Caco-2 (cell line): ENCODE measurements at regions not wholly inside any gene's neighbourhood (a gene's known extent, or its start where the extent isn't known, plus 50 kb on each side); places are given as distances from the start of the nearest gene placed in this dataset.

Experiments used
- BruUV-seq: library from RNA; stranded (reverse); fragments of 400-500 nt; replicated peaks from 2 replicates; lab custom pipeline; 2021; lab: Mats Ljungman, UMichigan
- CTCF ChIA-PET: fragments of 300-600 bp; sonication (Branson Sonifier 250); formaldehyde crosslinking; loops from one replicate; lab custom pipeline; 2022; ENCODE audit warnings: antibody characterized with exemption; lab: Charles Lee
- POLR2A ChIA-PET: fragments of 300-600 bp; sonication (Branson Sonifier 250); formaldehyde crosslinking; loops from one replicate; lab custom pipeline; 2022; ENCODE audit warnings: antibody characterized with exemption; lab: Charles Lee
- DNase-seq, 2 experiments: peaks; one replicate each; pipeline versions ENCODE4 v3.0.0 to v3.0.0-alpha.2; 2020 to 2022
- H3K27me3 ChIP-seq: replicated peaks from 2 replicates; pipeline ENCODE4 v1.6.0; 2011; ENCODE audit warnings: low read length; ENCODE audit not compliant: control insufficient read depth, insufficient read depth
- H3K36me3 ChIP-seq: 2 replicates; pipeline ENCODE4 v1.5.1; 2011; ENCODE audit warnings: low read length; ENCODE audit not compliant: control insufficient read depth, insufficient read depth
- H3K4me1 ChIP-seq: fragments of 250-450 bp; sonication (Bioruptor Pico); 2 replicates; pipeline ENCODE4 v1.5.1; 2020; ENCODE audit warnings: mild to moderate bottlenecking
- H3K4me3 ChIP-seq: 2 replicates; pipeline ENCODE4 v1.5.1; 2011; ENCODE audit warnings: low read depth, mild to moderate bottlenecking, control low read depth, low read length
- H3K9me3 ChIP-seq: fragments of 250-450 bp; sonication (Bioruptor Pico); 2 replicates; pipeline ENCODE4 v1.5.1; 2020; ENCODE audit warnings: mild to moderate bottlenecking, moderate library complexity
- H3K27ac Mint-ChIP-seq: one replicate; pipeline ENCODE4 v1.8.0; 2022; ENCODE audit warnings: mixed read lengths; ENCODE audit not compliant: unreplicated experiment
- H3K27me3 Mint-ChIP-seq: one replicate; pipeline ENCODE4 v1.8.0; 2022; ENCODE audit warnings: mixed read lengths; ENCODE audit not compliant: insufficient read depth, unreplicated experiment
- H3K36me3 Mint-ChIP-seq: one replicate; pipeline ENCODE4 v1.8.0; 2022; ENCODE audit warnings: mild to moderate bottlenecking, mixed read lengths; ENCODE audit not compliant: insufficient read depth, unreplicated experiment
- H3K4me1 Mint-ChIP-seq: one replicate; pipeline ENCODE4 v1.8.0; 2022; ENCODE audit warnings: low read depth, mixed read lengths; ENCODE audit not compliant: unreplicated experiment
- H3K4me3 Mint-ChIP-seq: one replicate; pipeline ENCODE4 v1.8.0; 2022; ENCODE audit warnings: mild to moderate bottlenecking, moderate library complexity, mixed read lengths; ENCODE audit not compliant: unreplicated experiment
- H3K9me3 Mint-ChIP-seq: one replicate; pipeline ENCODE4 v1.8.0; 2022; ENCODE audit warnings: mixed read lengths; ENCODE audit not compliant: unreplicated experiment
- intact Hi-C: fragments of 100-400 bp; cut with micrococcal nuclease; formaldehyde crosslinking; loops from one replicate; pipeline ENCODE4 v1.10.0; 2022; ENCODE audit not compliant: unreplicated experiment
- TF ChIP-seq, protein P1 (sequence below), 2 experiments: fragments of 200-600 bp in 1 of 2; IDR thresholded peaks; 1 replicate in 1 of 2; 2 replicates in 1 of 2; pipeline versions ENCODE4 v1.5.1 to v1.8.0; 2011 to 2022; ENCODE audit warnings: antibody characterized with exemption in 1 of 2, control low read depth in 1 of 2, inconsistent platforms in 1 of 2, low read depth in 1 of 2, low read length in 1 of 2, mild to moderate bottlenecking in 1 of 2, moderate library complexity in 1 of 2; ENCODE audit not compliant: insufficient read depth in 1 of 2, severe bottlenecking in 1 of 2, unreplicated experiment in 1 of 2

DNA sequence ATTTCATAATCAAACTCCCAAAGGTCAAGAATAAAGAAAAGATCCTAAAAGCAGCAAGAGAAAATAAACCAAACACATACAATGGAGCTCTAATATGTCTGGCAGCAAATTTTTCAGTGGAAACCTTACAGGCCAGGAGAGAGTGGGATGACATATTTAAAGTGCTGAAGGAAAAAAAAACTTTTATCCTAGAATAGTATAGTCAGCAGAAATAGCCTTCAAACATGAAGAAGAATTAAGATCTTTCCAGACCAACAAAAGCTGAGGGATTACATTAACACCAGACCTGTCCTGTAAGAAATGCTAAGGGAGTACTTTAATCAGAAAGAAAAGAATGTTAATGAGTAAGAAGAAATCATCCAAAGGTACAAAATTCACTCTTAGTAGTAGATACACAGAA lies 215.7 kb upstream of the IGF1 start:
- H3K9me3 Mint-ChIP-seq: peaks cover 10% of the 10 kb centered on the region
- Histone ChIP-seq H3K27me3 (no peaks in the 10 kb centered on the region), H3K4me1 (no peaks in the 10 kb centered on the region), H3K9me3 (0 out of 2 replicates have a peak, but pooled peaks cover 4% of the 10 kb centered on the region), H3K36me3 (no peaks in the 10 kb centered on the region), H3K4me3 (no peak overlapping the region)
- no TSS peak for BruUV-seq
- no peak overlapping the region for H3K4me3 Mint-ChIP-seq
- no peak overlapping the region for H3K27ac Mint-ChIP-seq
- TF ChIP-seq, protein P1, sequence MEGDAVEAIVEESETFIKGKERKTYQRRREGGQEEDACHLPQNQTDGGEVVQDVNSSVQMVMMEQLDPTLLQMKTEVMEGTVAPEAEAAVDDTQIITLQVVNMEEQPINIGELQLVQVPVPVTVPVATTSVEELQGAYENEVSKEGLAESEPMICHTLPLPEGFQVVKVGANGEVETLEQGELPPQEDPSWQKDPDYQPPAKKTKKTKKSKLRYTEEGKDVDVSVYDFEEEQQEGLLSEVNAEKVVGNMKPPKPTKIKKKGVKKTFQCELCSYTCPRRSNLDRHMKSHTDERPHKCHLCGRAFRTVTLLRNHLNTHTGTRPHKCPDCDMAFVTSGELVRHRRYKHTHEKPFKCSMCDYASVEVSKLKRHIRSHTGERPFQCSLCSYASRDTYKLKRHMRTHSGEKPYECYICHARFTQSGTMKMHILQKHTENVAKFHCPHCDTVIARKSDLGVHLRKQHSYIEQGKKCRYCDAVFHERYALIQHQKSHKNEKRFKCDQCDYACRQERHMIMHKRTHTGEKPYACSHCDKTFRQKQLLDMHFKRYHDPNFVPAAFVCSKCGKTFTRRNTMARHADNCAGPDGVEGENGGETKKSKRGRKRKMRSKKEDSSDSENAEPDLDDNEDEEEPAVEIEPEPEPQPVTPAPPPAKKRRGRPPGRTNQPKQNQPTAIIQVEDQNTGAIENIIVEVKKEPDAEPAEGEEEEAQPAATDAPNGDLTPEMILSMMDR (IDR thresholded peaks at IDR 0.05; ENCODE audit: insufficient read depth in 1 of 2, low read depth in 1 of 2, low read length in 1 of 2, severe bottlenecking in 1 of 2, unreplicated experiment in 1 of 2): no peak
- peaks cover 3% of the 10 kb centered on the region for H3K27me3 Mint-ChIP-seq
- H3K36me3 Mint-ChIP-seq: no peaks in the 10 kb centered on the region
- peaks cover 13% of the 10 kb centered on the region for H3K4me1 Mint-ChIP-seq
- DNase-seq: no peak
- ChIA-PET CTCF (no interaction called here), POLR2A (no interaction called here)
- intact Hi-C loops: no loop called here

DNA sequence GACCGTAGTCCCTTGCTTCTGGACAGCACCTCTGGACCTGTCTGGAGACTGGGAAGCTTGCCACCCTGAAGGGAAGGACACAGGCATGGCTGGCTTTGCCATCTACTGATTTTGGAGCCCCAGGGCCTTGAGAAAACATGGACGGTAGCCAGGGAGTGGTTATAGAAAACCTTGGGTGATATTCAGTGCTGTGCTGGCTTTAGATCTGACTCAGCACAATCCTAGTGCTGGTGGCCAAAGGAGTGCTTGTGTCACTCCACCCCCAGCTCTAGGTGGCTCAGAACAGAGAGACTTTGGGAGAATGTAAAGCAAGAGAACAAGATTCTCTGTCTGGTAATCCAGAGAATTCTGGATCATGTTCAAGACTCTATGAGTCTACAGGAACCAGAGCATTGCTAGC lies 214.5 kb upstream of the IGF1 start:
- H3K36me3 Mint-ChIP-seq: no peaks in the 10 kb centered on the region
- no peak overlapping the region for H3K4me3 Mint-ChIP-seq
- no peak for DNase-seq
- peaks cover 25% of the 10 kb centered on the region for H3K4me1 Mint-ChIP-seq
- peaks cover under 1% of the 10 kb centered on the region for H3K27me3 Mint-ChIP-seq
- intact Hi-C loops: no loop called here
- ChIA-PET POLR2A (interaction anchor here (0.6 kb wide), 1 partner anchor 786 kb away, joined by 3 read pairs; no protein-coding TSS in a partner anchor), CTCF (no interaction called here)
- BruUV-seq: no TSS peak
- H3K27ac Mint-ChIP-seq: no peak overlapping the region
- Histone ChIP-seq H3K4me3 (no peak overlapping the region), H3K27me3 (no peaks in the 10 kb centered on the region), H3K4me1 (0 out of 2 replicates have a peak, but pooled peaks cover 3% of the 10 kb centered on the region), H3K36me3 (no peaks in the 10 kb centered on the region), H3K9me3 (0 out of 2 replicates have a peak, but pooled peaks cover 4% of the 10 kb centered on the region)
- TF ChIP-seq, protein P1 (IDR thresholded peaks at IDR 0.05; ENCODE audit: insufficient read depth in 1 of 2, low read depth in 1 of 2, low read length in 1 of 2, severe bottlenecking in 1 of 2, unreplicated experiment in 1 of 2): no peak
- H3K9me3 Mint-ChIP-seq: peaks cover 10% of the 10 kb centered on the region

DNA sequence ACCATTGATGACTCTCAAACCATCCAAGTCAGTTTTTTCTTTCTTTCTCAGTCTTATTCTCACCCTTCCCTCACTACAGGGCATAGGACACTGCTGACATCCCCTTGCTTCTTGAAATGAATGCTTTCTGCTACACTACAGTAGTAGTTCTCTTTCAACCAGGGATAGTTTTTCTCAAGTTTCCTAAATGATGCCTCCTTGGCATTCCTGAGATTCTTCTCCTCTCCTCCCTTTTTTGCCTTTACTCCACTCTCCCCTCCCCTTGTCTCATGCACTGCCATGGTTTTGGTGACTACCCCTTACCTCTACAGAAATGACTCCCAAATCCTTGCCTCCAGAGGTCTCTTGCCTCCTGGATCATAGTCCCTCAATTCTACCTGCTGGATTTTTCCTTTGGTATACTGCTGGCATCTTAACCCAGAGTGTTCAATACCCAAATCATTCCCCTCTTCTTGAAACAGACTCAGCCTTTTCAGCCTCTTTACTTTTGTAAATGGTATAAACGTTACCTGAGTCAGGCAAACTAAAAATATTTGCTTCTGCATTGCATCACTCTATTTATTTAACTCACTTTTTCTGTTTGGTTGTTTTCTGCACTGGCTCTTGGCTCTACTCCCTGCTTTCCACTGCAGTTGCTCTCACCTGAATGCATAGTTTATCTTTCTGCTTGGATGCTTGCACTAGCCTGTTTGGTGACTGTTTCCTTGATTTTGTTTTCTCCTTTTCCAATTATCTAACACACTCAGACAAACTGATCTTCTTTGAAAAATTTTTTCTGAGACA lies 211.6 kb upstream of the IGF1 start:
- Histone ChIP-seq H3K27me3 (no peaks in the 10 kb centered on the region), H3K9me3 (0 out of 2 replicates have a peak, but pooled peaks cover 4% of the 10 kb centered on the region), H3K36me3 (no peaks in the 10 kb centered on the region), H3K4me3 (no peak overlapping the region), H3K4me1 (0 out of 2 replicates have a peak, but pooled peaks cover 3% of the 10 kb centered on the region)
- H3K36me3 Mint-ChIP-seq: no peaks in the 10 kb centered on the region
- intact Hi-C loops: no loop called here
- no peak overlapping the region for H3K27ac Mint-ChIP-seq
- H3K9me3 Mint-ChIP-seq: peaks cover 9% of the 10 kb centered on the region
- ChIA-PET POLR2A (no interaction called here), CTCF (no interaction called here)
- H3K27me3 Mint-ChIP-seq: no peaks in the 10 kb centered on the region
- BruUV-seq: no TSS peak
- TF ChIP-seq, protein P1 (IDR thresholded peaks at IDR 0.05; ENCODE audit: insufficient read depth in 1 of 2, low read depth in 1 of 2, low read length in 1 of 2, severe bottlenecking in 1 of 2, unreplicated experiment in 1 of 2): no peak
- no peak for DNase-seq
- H3K4me1 Mint-ChIP-seq: peaks cover 28% of the 10 kb centered on the region
- H3K4me3 Mint-ChIP-seq: no peak overlapping the region
